Activated naive CD4-positive, alpha-beta T cell treated with anti-CD3 and anti-CD28 coated beads, Interleukin-2, amount 50 U/mL, for 72 hours (primary cell): ENCODE measurements at regions not wholly inside any gene's neighbourhood (a gene's known extent, or its start where the extent isn't known, plus 50 kb on each side); places are given as distances from the start of the nearest gene placed in this dataset.

Experiments
- ATAC-seq, 2 donors: fragments of 150-1000 bp; cut with Tn5 transposase; 2 replicates each; pipeline ENCODE4 v1.10.0; 2021; ENCODE audit warnings: mild to moderate bottlenecking in 2 of 2, moderate library complexity in 2 of 2
- DNase-seq, 2 donors: peaks; one replicate each; pipeline ENCODE4 v3.0.0; 2021 to 2022; ENCODE audit warnings: low spot score in 2 of 2
- H3K27ac Mint-ChIP-seq, 2 donors: one replicate each; pipeline ENCODE4 v1.8.0; 2022; ENCODE audit warnings: mild to moderate bottlenecking in 2 of 2, mixed read lengths in 2 of 2
- H3K36me3 Mint-ChIP-seq, 2 donors: one replicate each; pipeline ENCODE4 v1.8.0; 2022; ENCODE audit warnings: mixed read lengths in 2 of 2
- H3K9me3 Mint-ChIP-seq, 2 donors: one replicate each; pipeline ENCODE4 v1.8.0; 2022; ENCODE audit warnings: mixed read lengths in 2 of 2

DNA sequence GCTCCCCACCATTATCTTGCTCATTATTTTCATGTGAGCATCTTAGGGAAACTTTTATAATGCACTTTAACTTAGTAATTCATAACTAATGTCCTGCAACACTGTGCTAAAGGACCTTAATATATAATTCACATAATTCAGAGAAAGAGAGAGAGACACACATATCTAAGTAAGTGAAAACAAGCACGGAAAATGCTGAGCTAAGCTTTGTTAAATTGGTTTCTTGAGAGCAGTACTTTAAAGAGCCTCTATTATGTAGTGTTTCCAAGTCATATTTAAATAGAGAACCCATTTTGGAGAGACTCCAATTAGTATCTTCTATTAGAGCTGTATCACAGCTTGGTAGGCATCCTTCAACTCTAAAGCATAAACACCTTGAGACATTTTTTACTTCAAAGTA is 354.1 kb upstream of the SOX14 start:
- H3K36me3 Mint-ChIP-seq: no peaks in the 10 kb centered on the region
- H3K9me3 Mint-ChIP-seq: peaks cover 5 to 8% of the 10 kb centered on the region in 2 donors
- ATAC-seq (no peak), DNase-seq (no peak)
- no peak overlapping the region for H3K27ac Mint-ChIP-seq

DNA sequence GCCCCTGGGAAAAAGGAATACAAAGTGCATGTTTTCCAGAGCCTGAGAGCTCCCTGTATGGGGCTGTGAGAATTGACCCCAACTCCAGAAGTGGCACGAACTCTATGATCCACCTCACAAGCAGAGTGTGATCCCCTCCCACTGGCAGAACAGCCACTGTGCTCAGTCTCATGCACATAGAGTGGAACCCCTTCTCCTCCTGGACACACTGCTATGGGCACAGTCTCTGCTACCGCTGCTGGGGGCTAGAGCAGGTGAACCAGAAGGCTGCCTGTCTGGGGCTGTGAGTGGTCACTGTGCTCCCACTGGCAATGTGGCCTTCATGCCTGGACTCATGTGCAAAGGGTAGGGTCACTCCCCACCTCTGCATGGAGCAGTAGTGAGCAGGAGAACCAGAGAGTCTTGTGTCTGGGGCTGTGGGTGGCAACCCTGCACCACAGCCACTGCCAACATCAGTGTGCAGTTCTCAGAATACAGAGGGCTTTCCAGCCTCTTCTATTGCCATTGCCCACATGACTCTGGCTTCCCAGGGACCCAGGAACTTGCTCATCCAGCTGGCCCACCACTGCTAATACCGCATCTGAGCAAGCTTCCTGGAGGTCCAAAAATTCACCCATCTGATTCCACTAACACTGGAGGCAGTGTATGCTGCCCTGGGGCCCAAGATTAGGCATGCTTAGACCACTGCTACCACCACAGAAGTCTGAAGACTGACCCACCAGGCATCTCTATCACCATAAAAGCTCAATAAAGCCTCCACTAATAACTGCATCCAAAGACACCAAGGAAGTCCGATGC is 343.7 kb upstream of the SOX14 start:
- DNase-seq (no peak), ATAC-seq (no peak)
- H3K27ac Mint-ChIP-seq: no peak overlapping the region
- peaks cover 0 to 20% of the 10 kb centered on the region in 2 donors for H3K36me3 Mint-ChIP-seq
- H3K9me3 Mint-ChIP-seq: peaks cover 19 to 41% of the 10 kb centered on the region in 2 donors

DNA sequence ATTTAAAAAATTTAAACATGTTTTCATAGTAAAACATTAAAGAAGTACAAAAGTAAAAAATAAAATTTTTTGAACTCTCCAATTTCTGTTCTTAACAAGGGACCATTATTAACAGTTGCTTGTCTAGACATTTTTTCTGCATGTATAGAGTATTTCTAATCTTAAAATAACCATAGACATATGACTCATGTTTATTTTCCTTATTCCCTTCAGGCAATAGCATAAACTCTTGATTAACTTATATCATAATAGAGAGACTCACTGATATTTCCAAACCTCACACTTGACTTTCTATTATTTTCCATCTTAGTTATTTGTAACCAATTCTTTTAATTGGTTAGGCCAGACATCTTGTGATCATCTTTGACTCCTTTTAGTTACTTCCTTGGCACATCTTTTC is 325.6 kb upstream of the SOX14 start:
- Mint-ChIP-seq H3K36me3 (no peaks in the 10 kb centered on the region), H3K27ac (no peak overlapping the region), H3K9me3 (peaks cover 11% of the 10 kb centered on the region in 2 donors)
- ATAC-seq: no peak
- DNase-seq: no peak

DNA sequence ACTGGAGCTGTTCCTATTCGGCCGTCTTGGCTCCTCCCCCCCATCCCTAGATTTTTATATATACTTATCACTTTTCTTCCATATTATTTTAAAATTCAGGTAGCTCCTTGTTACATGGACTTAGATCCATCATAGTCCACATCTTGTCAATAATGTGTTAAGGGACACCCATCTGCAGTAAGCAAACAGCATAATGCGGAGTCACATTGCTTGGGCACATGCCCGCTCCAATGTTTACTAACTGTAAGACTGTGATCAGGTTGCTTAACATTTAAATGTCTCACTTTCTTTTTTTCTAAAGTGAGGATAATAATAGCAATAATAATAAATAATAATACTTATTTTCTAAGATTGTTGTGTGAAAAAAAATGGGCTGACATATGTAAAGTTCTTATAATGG is 303.2 kb upstream of the SOX14 start:
- Mint-ChIP-seq H3K9me3 (peaks cover 0 to 10% of the 10 kb centered on the region in 2 donors), H3K36me3 (no peaks in the 10 kb centered on the region), H3K27ac (no peak overlapping the region)
- no peak for DNase-seq
- no peak for ATAC-seq

DNA sequence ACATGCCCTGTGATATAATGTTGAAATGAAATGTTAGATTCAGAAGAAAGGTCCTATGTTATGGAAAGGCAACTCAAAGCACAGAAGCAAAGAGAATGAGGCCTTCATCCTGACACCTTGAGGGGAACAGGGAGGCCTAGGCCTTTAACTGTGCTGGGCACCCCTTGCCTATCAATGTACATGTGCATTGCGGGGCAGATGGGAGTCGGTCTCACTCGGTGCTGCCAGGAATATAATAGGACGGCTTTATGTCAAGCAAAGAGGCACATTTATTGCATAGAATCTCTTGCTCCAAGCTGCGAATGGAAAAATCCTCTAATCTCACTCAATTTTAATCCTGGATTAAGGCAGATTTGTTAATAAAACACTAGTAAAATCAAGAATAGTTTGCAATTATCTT is 301.0 kb upstream of the SOX14 start:
- ATAC-seq: no peak
- H3K9me3 Mint-ChIP-seq: peaks cover 0 to 10% of the 10 kb centered on the region in 2 donors
- DNase-seq: no peak
- no peak overlapping the region for H3K27ac Mint-ChIP-seq
- no peaks in the 10 kb centered on the region for H3K36me3 Mint-ChIP-seq

DNA sequence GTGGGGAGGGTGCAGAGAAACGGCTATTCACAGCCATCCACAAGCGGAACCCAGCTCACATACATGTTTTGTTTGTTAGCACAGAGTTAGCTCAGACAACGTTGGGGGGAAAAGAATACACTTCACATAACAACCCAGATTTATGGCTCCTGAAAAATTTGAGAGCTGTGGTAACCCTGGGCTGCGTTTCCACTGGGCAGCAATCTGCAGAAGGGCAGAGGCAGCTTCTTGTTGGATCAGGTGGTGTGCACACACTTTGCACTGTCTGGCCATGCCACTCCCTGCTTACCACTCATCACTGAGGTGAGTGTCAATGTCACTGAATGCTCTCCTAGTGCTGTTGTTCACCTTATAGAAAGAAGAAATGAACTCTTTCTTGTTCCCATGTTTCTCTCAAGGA is 299.8 kb upstream of the SOX14 start:
- ATAC-seq (no peak), DNase-seq (no peak)
- Mint-ChIP-seq H3K27ac (peak overlapping the region in 1 of 2 donors; percentile 91), H3K36me3 (no peaks in the 10 kb centered on the region), H3K9me3 (peaks cover 0 to 10% of the 10 kb centered on the region in 2 donors)

DNA sequence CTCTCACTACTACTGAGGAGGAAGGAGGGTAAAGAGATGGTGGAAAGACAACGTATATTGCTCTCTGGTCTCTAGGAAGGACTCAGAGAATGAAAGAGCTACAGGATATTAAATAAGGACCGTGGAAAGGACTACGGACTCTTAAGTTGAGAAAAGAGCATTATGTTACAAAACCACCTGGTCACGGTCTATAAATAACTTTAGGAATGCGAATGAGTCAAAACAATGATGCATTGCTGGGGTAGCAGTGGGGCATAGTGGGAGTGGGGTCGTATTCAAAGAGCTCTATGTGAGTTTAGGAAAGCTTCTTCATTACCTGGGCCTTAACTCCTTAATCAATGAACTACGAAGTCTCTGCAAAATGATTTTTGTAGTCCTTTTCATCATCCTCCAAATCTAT is 295.7 kb upstream of the SOX14 start:
- ATAC-seq: no peak
- Mint-ChIP-seq H3K27ac (no peak overlapping the region), H3K36me3 (no peaks in the 10 kb centered on the region), H3K9me3 (no peaks in the 10 kb centered on the region)
- no peak for DNase-seq

DNA sequence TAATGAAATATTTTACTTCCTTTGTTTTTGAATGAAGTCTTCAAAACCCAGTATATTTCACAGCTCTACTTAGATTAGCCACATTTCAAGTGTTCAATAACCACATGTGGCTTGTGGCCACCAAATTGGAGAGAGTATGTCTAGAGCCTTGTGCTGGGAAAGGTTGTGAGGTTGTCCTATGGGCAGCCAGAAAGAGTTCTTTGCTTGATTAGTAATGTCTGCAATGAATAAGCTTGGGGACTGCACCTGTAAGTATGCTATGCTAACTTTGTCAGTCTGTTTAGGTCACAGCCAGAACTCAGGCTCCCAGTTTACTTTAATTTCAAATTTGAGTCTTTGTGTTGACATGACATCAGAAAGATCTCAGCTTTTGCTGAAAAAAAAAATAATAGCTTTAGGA is 294.9 kb upstream of the SOX14 start:
- ATAC-seq: no peak
- no peak for DNase-seq
- H3K9me3 Mint-ChIP-seq: no peaks in the 10 kb centered on the region
- H3K27ac Mint-ChIP-seq: no peak overlapping the region
- H3K36me3 Mint-ChIP-seq: no peaks in the 10 kb centered on the region

DNA sequence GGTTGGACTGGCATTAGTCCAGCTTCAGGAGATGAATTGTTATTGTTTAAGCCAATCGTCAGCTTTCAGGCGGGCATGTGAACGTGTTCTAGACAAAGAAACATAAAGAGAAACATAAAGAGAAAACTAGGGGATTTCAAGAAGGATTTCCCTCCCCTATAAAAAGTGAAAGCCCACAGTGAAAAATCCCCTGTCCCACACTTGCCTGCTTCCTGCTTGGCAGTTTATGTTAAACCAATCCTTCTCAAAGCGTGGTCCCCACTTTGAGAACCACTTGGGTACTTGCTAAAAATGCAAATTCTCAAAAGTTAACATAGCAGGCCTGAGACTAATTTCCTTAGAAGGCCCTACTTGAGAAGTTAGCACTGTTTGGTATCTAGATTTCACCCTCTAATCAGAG is 293.0 kb upstream of the SOX14 start:
- Mint-ChIP-seq H3K36me3 (no peaks in the 10 kb centered on the region), H3K9me3 (no peaks in the 10 kb centered on the region), H3K27ac (no peak overlapping the region)
- ATAC-seq (no peak), DNase-seq (no peak)

DNA sequence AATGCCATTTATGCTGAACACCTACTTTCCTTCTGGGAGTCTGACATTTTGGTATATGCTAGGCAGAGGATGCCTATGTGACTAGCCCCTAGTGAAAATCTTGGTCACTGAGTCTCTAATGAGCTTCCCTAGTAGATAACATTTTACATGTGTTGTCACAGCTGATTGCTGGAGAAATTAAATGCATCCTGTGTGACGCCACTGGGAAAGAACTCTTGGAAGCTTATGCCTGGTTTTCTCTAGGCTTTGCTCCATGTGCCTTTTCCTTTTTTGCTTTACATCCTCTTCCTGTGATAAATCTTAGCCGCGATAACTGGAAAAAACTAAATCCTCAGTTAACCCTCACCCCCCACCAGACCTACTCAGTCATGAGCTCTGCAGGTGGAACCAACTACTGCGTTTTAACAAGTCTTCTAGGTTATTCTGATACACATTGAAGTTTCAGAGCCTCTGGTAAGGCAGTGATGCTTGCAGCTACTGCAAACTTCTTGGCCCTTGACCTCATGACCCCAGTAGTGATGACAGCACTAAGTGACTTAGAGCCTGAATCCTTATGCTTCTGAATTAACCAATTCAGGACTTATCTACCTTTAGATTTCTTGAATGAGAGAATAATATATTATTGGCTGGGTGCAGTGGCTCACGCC is 292.4 kb upstream of the SOX14 start:
- H3K27ac Mint-ChIP-seq: no peak overlapping the region
- peaks cover 0 to 2% of the 10 kb centered on the region in 2 donors for H3K36me3 Mint-ChIP-seq
- no peaks in the 10 kb centered on the region for H3K9me3 Mint-ChIP-seq
- DNase-seq: no peak
- ATAC-seq: no peak

DNA sequence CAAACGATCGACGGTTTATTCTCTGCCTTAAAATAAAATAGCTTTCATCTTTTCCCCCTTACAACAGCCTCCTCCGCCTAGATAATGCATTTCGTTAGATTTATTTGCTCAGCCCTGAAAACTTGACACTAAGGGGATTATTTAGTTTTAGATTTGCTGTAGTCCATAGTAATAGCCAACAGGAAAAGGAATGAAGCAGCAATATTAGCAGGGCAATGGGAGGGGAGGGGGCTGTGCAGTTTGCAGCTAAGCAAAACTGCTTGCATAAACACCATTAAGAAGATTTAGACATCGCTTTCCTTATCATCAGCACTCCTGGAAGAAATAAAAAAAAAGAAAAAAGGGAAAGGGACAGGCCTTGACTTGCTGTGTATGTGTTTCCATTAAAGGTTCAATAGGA is 286.5 kb upstream of the SOX14 start:
- H3K9me3 Mint-ChIP-seq: peaks cover 4 to 10% of the 10 kb centered on the region in 2 donors
- H3K36me3 Mint-ChIP-seq: peaks cover 0 to 5% of the 10 kb centered on the region in 2 donors
- H3K27ac Mint-ChIP-seq: no peak overlapping the region
- no peak for DNase-seq
- no peak for ATAC-seq

DNA sequence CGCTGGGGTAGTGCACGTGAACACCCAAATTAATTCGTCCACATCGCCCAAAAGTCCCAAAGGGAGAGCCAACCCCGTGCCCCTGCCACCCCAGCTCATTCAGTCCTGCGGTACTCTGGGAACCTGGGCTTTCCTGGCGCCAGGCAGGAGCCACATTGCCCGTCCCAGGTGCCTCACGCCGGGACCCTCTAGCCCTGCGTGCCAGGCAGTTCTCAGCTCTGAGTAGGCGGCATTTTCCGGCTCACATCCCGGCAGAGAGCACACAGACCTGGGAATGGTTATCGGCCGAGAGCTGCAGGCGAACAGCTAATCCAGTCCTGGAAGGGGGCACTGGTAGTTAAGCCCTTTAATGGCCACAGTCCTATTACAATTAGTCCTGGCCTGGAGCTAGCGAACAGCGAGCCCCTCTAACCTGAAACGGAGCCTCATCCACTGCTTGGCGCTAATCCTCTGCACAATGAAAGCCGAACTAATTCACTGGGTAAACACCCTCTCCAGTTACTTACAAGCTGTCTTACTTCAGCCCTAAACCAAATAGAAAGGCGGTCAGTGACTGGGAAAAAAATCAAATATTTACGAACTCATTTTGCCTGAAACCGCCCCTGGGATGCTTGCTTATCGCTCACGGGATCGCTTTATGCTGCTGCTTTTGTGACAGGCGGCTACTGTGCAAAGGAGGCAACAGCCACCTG is 254.6 kb upstream of the SOX14 start:
- DNase-seq: no peak
- Mint-ChIP-seq H3K36me3 (peaks cover 0 to 5% of the 10 kb centered on the region in 2 donors), H3K27ac (no peak overlapping the region), H3K9me3 (peaks cover 3 to 13% of the 10 kb centered on the region in 2 donors)
- ATAC-seq: no peak

DNA sequence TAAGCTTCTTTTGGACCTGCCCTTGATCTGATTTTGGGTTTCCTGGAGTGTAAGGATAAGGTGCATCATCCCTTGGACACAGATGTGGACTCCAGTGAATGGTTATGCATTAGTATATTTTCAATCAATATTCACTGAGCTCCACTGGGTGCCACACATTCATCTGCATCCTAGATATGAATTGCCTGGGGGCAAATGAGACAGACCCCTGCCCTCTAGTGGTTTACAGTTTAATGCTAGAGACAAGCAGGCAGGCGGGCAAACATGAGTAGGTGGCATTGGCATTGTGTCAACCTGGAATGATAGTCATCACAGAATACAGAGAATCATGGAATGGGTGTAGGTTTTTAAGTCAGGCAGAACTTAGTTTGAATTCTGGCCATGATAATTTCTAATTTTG is 252.5 kb upstream of the SOX14 start:
- no peaks in the 10 kb centered on the region for H3K36me3 Mint-ChIP-seq
- DNase-seq (no peak), ATAC-seq (no peak)
- no peak overlapping the region for H3K27ac Mint-ChIP-seq
- H3K9me3 Mint-ChIP-seq: peaks cover 0 to 3% of the 10 kb centered on the region in 2 donors

DNA sequence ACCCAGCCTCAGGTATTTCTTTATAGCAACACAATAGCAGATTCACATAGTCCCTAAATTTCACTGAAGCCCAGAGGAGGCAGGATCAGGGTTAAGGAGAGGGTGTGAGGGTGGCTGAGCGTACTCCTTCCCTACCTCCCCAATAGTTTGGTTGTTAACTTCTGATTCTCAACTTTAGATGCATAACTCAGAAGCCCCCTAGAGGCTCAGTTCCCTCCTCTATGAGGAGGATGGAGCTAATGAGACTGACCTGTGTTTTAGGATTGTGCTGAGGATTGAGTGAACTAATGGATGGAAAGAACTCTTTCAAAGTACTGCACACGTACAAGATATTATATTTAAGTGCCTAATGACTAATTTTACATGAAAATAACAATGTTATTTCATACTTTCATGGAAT is 249.3 kb upstream of the SOX14 start:
- DNase-seq: no peak
- Mint-ChIP-seq H3K9me3 (no peaks in the 10 kb centered on the region), H3K36me3 (no peaks in the 10 kb centered on the region), H3K27ac (no peak overlapping the region)
- no peak for ATAC-seq

DNA sequence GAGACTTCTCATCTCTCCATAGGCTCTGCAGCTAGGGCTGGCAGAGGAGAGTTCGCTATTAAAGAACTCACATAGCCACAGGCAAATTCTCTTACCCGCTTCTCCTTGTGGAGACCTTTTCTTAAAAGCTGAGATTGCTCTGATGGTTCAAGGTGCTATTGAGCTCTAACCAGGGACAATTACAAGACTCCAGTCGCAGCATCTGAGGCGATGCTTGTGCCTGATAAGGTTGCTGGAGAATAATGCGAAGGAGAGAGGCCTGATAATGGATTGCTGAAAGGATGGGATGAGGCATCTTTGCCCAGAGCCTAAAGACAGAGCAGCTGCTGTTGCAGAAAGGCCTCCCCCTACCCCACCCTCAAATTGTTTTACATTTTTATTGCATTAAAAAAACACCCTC is 244.5 kb upstream of the SOX14 start:
- DNase-seq (no peak), ATAC-seq (no peak)
- Mint-ChIP-seq H3K36me3 (no peaks in the 10 kb centered on the region), H3K27ac (no peak overlapping the region), H3K9me3 (peaks cover 3 to 5% of the 10 kb centered on the region in 2 donors)

DNA sequence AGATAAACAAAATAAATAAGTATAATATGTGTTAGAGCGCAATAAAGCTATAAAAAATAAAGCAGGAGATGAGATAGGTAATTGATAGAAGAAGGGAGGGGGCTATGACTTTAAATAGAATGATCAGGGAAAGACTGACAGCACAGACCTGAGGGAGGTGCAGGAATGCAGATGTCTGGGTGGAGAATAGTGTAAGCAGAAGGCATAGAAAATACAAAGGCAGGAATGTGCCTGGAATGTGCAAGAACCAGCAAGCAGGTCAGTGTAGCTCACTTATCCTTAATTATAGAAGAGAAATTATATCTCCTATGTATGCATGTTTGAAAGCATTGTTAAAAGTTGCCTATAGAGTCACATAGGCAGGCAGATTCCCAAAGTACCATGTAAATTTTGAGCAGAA is 239.4 kb upstream of the SOX14 start:
- H3K27ac Mint-ChIP-seq: no peak overlapping the region
- H3K36me3 Mint-ChIP-seq: no peaks in the 10 kb centered on the region
- peaks cover 8 to 11% of the 10 kb centered on the region in 2 donors for H3K9me3 Mint-ChIP-seq
- no peak for DNase-seq
- no peak for ATAC-seq

DNA sequence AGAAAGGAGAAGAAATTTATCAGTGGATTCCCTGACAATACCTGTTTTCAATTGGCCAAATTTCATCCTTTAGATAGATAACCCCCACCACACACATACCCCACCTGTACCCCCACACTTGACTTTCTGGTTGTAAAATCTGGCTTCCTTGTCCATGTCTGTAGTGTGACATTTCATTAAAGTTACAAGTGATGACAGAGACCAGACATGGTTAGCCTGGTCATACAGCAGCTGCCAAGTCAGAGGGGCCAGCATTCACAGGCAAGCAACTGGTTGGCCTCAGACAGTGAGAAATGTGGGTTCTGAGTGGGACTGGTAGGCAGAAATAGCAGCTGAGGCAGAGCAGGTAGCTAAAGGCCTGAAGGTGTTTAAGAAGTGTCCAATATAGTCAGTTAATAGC is 238.6 kb upstream of the SOX14 start:
- DNase-seq: no peak
- H3K27ac Mint-ChIP-seq: no peak overlapping the region
- no peaks in the 10 kb centered on the region for H3K36me3 Mint-ChIP-seq
- no peak for ATAC-seq
- H3K9me3 Mint-ChIP-seq: peaks cover 8 to 12% of the 10 kb centered on the region in 2 donors
